ENCODE measurements at regions not wholly inside any gene's neighbourhood (a gene's known extent, or its start where the extent isn't known, plus 50 kb on each side); places are given as distances from the start of the nearest gene placed in this dataset.

DNA sequence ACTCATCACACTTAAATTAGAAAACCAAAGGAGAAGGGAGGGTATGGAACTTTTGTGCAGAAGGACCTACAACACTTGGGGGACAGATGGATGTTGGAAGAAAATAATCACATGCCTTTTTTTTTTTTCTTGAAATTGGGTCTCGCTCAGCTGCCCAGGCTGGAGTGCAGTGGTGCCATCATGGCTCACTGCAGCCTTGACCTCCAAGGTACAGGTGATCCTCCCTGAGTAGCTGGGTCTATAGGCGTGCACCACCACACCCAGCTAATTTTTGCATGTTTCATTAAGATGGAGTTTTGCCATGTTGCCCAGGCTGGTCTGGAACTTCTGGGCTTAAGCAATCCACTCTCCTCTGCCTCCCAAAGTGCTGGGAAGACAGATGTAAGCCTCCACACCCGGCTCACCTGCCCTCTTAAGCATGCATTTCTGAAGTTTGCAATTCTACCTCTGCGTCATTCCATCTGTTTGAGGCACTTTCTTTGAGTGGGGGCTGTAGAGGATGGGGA lies 370.8 kb upstream of the JARID2 start:
- TF ChIP-seq CTCF (IDR thresholded peaks at IDR 0.05; ENCODE audit: poor library complexity) = no peak
- no peak for TF ChIP-seq EZH2 (IDR thresholded peaks at IDR 0.05; ENCODE audit: borderline replicate concordance)
